Keratinocyte (primary cell): ENCODE measurements at regions not wholly inside any gene's neighbourhood (a gene's known extent, or its start where the extent isn't known, plus 50 kb on each side); places are given as distances from the start of the nearest gene placed in this dataset.

ENCODE experiments used
- DNase-seq: peaks from one replicate; pipeline ENCODE4 v3.0.0-alpha.2; 2011; ENCODE audit warnings: low read depth, missing footprints, low spot score
- FAIRE-seq: peaks from 2 replicates; lab custom pipeline; 2011; peaks lifted over from hg19 to GRCh38; lab: Jason Lieb, UNC
- H2AFZ ChIP-seq: 2 replicates; pipeline ENCODE4 v1.6.0; 2012; ENCODE audit warnings: low read length, control low read depth, inconsistent platforms; ENCODE audit not compliant: control insufficient read depth
- H3K27ac ChIP-seq: 2 replicates; pipeline ENCODE4 v1.5.1; 2011; ENCODE audit warnings: low read length; ENCODE audit not compliant: control insufficient read depth, insufficient read depth
- H3K27me3 ChIP-seq: 3 replicates; pipeline ENCODE4 v1.6.0; 2011; ENCODE audit warnings: low read length; ENCODE audit not compliant: control insufficient read depth, insufficient read depth; ENCODE audit errors: extremely low read depth
- H3K36me3 ChIP-seq, 2 experiments: 2 replicates in 1 of 2; 3 replicates in 1 of 2; pipeline ENCODE4 v1.5.1; 2011; ENCODE audit warnings: low read length in 2 of 2, mild to moderate bottlenecking in 1 of 2; ENCODE audit not compliant: control insufficient read depth in 2 of 2, insufficient read depth in 2 of 2; ENCODE audit errors: extremely low read depth in 1 of 2
- H3K4me1 ChIP-seq: 3 replicates; pipeline ENCODE4 v1.5.1; 2011; ENCODE audit warnings: low read length; ENCODE audit not compliant: control insufficient read depth, insufficient read depth; ENCODE audit errors: extremely low read depth
- H3K4me2 ChIP-seq: 3 replicates; pipeline ENCODE4 v1.6.0; 2011; ENCODE audit warnings: low read depth, low read length; ENCODE audit not compliant: control insufficient read depth, insufficient read depth; ENCODE audit errors: extremely low read depth
- H3K4me3 ChIP-seq, 3 experiments: fragments of 200-600 bp in 1 of 3; sonication (generic) in 1 of 3; 2 replicates in 2 of 3; 3 replicates in 1 of 3; pipeline ENCODE4 v1.5.1; 2011 to 2016; ENCODE audit warnings: low read length in 3 of 3, mild to moderate bottlenecking in 3 of 3, control low read depth in 2 of 3, inconsistent platforms in 1 of 3, low read depth in 1 of 3, mixed read lengths in 1 of 3, mixed run types in 1 of 3, moderate library complexity in 1 of 3; ENCODE audit not compliant: control insufficient read depth in 2 of 3, insufficient read depth in 2 of 3; ENCODE audit errors: extremely low read depth in 1 of 3
- H3K79me2 ChIP-seq: 2 replicates; pipeline ENCODE4 v1.6.0; 2012; ENCODE audit warnings: low read length; ENCODE audit not compliant: control insufficient read depth, insufficient read depth
- H3K9ac ChIP-seq: 3 replicates; pipeline ENCODE4 v1.6.0; 2011; ENCODE audit warnings: low read length; ENCODE audit not compliant: control insufficient read depth, insufficient read depth; ENCODE audit errors: extremely low read depth
- H3K9me1 ChIP-seq: 3 replicates; pipeline ENCODE4 v1.6.0; 2011; ENCODE audit warnings: low read length; ENCODE audit not compliant: control insufficient read depth, insufficient read depth; ENCODE audit errors: extremely low read depth
- H3K9me3 ChIP-seq: 2 replicates; pipeline ENCODE4 v1.5.1; 2012; ENCODE audit warnings: low read depth, low read length; ENCODE audit not compliant: control insufficient read depth
- H4K20me1 ChIP-seq: 3 replicates; pipeline ENCODE4 v1.6.0; 2011; ENCODE audit warnings: low read length; ENCODE audit not compliant: control insufficient read depth, insufficient read depth; ENCODE audit errors: extremely low read depth
- CTCF ChIP-seq, 3 experiments: IDR thresholded peaks in 1 of 3; conservative IDR thresholded peaks in 1 of 3; optimal IDR thresholded peaks in 1 of 3; 2 replicates in 2 of 3; 3 replicates in 1 of 3; pipeline versions ENCODE3 to v1.5.1; 2011; ENCODE audit warnings: low read length in 3 of 3, mild to moderate bottlenecking in 3 of 3, moderate library complexity in 2 of 3, control low read depth in 1 of 3, inconsistent platforms in 1 of 3; ENCODE audit not compliant: insufficient read depth in 2 of 3; ENCODE audit errors: extremely low read depth in 1 of 3
- EZH2 ChIP-seq: IDR thresholded peaks from one replicate; pipeline ENCODE4 v1.6.1; 2012; ENCODE audit warnings: inconsistent platforms, mild to moderate bottlenecking, low read length, moderate library complexity
- dilution Hi-C: fragments of 300-500 bp; cut with MboI; formaldehyde crosslinking; loops from one replicate; pipeline ENCODE4 v1.7.0; 2020; ENCODE audit warnings: low sequenced_read_pairs; ENCODE audit not compliant: extremely low pct_ligation_motif_present

- no peaks in the 10 kb centered on the region for H3K9me1 ChIP-seq
- no peak overlapping the region for H3K9ac ChIP-seq
- dilution Hi-C loops, result no loop called here
- no peaks in the 10 kb centered on the region for H3K4me1 ChIP-seq
- H3K4me3 ChIP-seq, result no peak overlapping the region
- H3K4me2 ChIP-seq, result no peak overlapping the region
- H3K79me2 ChIP-seq, result no peaks in the 10 kb centered on the region
- no peak overlapping the region for H3K27ac ChIP-seq
- FAIRE-seq, result no peak
- TF ChIP-seq CTCF (optimal IDR thresholded peaks at IDR 0.05 in 1 of 3, IDR thresholded peaks at IDR 0.05 in 1 of 3, conservative IDR thresholded peaks at IDR 0.05 in 1 of 3; ENCODE audit: extremely low read depth in 1 of 3, insufficient read depth in 2 of 3, low read length in 3 of 3) (no peak), EZH2 (no peak)
- no peak for DNase-seq
- H3K27me3 ChIP-seq, result no peaks in the 10 kb centered on the region
- no peak overlapping the region for H2AFZ ChIP-seq
- no peaks in the 10 kb centered on the region for H3K9me3 ChIP-seq
- no peaks in the 10 kb centered on the region for H4K20me1 ChIP-seq
- no peaks in the 10 kb centered on the region for H3K36me3 ChIP-seq
Measured at GRCh38 chr4:20420916-20421602, 169.4 kb downstream of the SLIT2 start.

GRCh38 chr4:20421603-20421985 lies 169.9 kb downstream of the SLIT2 start:
- no peaks in the 10 kb centered on the region for H3K4me1 ChIP-seq
- H3K4me3 ChIP-seq, result no peak overlapping the region
- H3K36me3 ChIP-seq, result no peaks in the 10 kb centered on the region
- FAIRE-seq (no peak), DNase-seq (no peak)
- no peaks in the 10 kb centered on the region for H3K27me3 ChIP-seq
- H2AFZ ChIP-seq, result no peak overlapping the region
- H3K27ac ChIP-seq, result no peak overlapping the region
- H3K79me2 ChIP-seq, result no peaks in the 10 kb centered on the region
- H3K4me2 ChIP-seq, result no peak overlapping the region
- no peak overlapping the region for H3K9ac ChIP-seq
- dilution Hi-C loops, result no loop called here
- TF ChIP-seq EZH2, result no peak
- no peaks in the 10 kb centered on the region for H3K9me3 ChIP-seq
- no peaks in the 10 kb centered on the region for H4K20me1 ChIP-seq
- H3K9me1 ChIP-seq, result no peaks in the 10 kb centered on the region

- Histone ChIP-seq H3K9me3 (no peaks in the 10 kb centered on the region), H3K4me1 (no peaks in the 10 kb centered on the region), H3K9ac (no peak overlapping the region), H3K79me2 (no peaks in the 10 kb centered on the region), H3K27ac (no peak overlapping the region), H2AFZ (no peak overlapping the region), H3K27me3 (no peaks in the 10 kb centered on the region), H3K9me1 (no peaks in the 10 kb centered on the region), H3K4me2 (no peak overlapping the region), H4K20me1 (no peaks in the 10 kb centered on the region), H3K4me3 (no peak overlapping the region), H3K36me3 (no peaks in the 10 kb centered on the region)
- TF ChIP-seq CTCF (optimal IDR thresholded peaks at IDR 0.05 in 1 of 3, IDR thresholded peaks at IDR 0.05 in 1 of 3, conservative IDR thresholded peaks at IDR 0.05 in 1 of 3; ENCODE audit: extremely low read depth in 1 of 3, insufficient read depth in 2 of 3, low read length in 3 of 3) (peak; percentile 49 to 57 (median 57)), EZH2 (no peak)
- FAIRE-seq (no peak), DNase-seq (peak; percentile 28)
- dilution Hi-C loops, result no loop called here
Measured at GRCh38 chr4:20422398-20422797, 170.7 kb downstream of the SLIT2 start.
